ENCODE measurements at regions not wholly inside any gene's neighbourhood (a gene's known extent, or its start where the extent isn't known, plus 50 kb on each side); places are given as distances from the start of the nearest gene placed in this dataset.

GRCh38 chr2:220936641-220937197 is 635.4 kb downstream of the EPHA4 start:
- no peak for TF ChIP-seq CTCF (IDR thresholded peaks at IDR 0.05)

GRCh38 chr2:220937245-220937644 is 634.9 kb downstream of the EPHA4 start:
- TF ChIP-seq CTCF (IDR thresholded peaks at IDR 0.05), result no peak

- TF ChIP-seq CTCF (IDR thresholded peaks at IDR 0.05), result no peak
Measured at GRCh38 chr2:220940646-220941045, 631.5 kb downstream of the EPHA4 start.

GRCh38 chr2:220941683-220942082 is 630.4 kb downstream of the EPHA4 start:
- no peak for TF ChIP-seq CTCF (IDR thresholded peaks at IDR 0.05)

- TF ChIP-seq CTCF (IDR thresholded peaks at IDR 0.05), result no peak
Measured at GRCh38 chr2:220946552-220946951, 625.6 kb downstream of the EPHA4 start.

- no peak for TF ChIP-seq CTCF (IDR thresholded peaks at IDR 0.05)
Measured at GRCh38 chr2:220948579-220948978, 623.5 kb downstream of the EPHA4 start.

- no peak for TF ChIP-seq CTCF (IDR thresholded peaks at IDR 0.05)
Measured at GRCh38 chr2:220949466-220949865, 622.6 kb downstream of the EPHA4 start.

GRCh38 chr2:220955776-220956175 is 616.3 kb downstream of the EPHA4 start:
- no peak for TF ChIP-seq CTCF (IDR thresholded peaks at IDR 0.05)

Data from LNCAP (cell line).